Activated naive CD4-positive, alpha-beta T cell treated with anti-CD3 and anti-CD28 coated beads, Interleukin-2, amount 10 ng/mL, durations not matched to agents 7 days and 5 days (primary cell): ENCODE measurements at regions not wholly inside any gene's neighbourhood (a gene's known extent, or its start where the extent isn't known, plus 50 kb on each side); places are given as distances from the start of the nearest gene placed in this dataset.

ENCODE experiments used
- CTCF ChIA-PET: fragments of 350-600 bp; sonication (Branson Sonifier 250); formaldehyde crosslinking; loops from one replicate; lab custom pipeline; 2021; ENCODE audit warnings: antibody characterized with exemption; lab: Charles Lee
- DNase-seq: peaks from one replicate; pipeline ENCODE4 v3.0.0-alpha.2; 2020
- H3K27ac Mint-ChIP-seq: one replicate; pipeline ENCODE4 v1.8.0; 2021; ENCODE audit warnings: mild to moderate bottlenecking, moderate library complexity, mixed read lengths
- H3K27me3 Mint-ChIP-seq: one replicate; pipeline ENCODE4 v1.8.0; 2021; ENCODE audit warnings: mild to moderate bottlenecking, mixed read lengths
- H3K36me3 Mint-ChIP-seq: one replicate; pipeline ENCODE4 v1.8.0; 2021; ENCODE audit warnings: mixed read lengths
- H3K4me1 Mint-ChIP-seq: one replicate; pipeline ENCODE4 v1.8.0; 2021; ENCODE audit warnings: mixed read lengths
- H3K4me3 Mint-ChIP-seq: one replicate; pipeline ENCODE4 v1.8.0; 2021; ENCODE audit warnings: mild to moderate bottlenecking, moderate library complexity, mixed read lengths
- H3K9me3 Mint-ChIP-seq: one replicate; pipeline ENCODE4 v1.8.0; 2021; ENCODE audit warnings: mixed read lengths

GRCh38 chr13:82827724-82828123 lies 1054.5 kb downstream of the SLITRK1 start:
- Mint-ChIP-seq H3K4me3 (no peak overlapping the region), H3K4me1 (no peaks in the 10 kb centered on the region), H3K9me3 (peaks cover 8% of the 10 kb centered on the region), H3K36me3 (no peaks in the 10 kb centered on the region), H3K27ac (no peak overlapping the region), H3K27me3 (no peaks in the 10 kb centered on the region)
- CTCF ChIA-PET, result no interaction called here
- DNase-seq, result no peak

GRCh38 chr13:82822935-82823334 lies 1059.3 kb downstream of the SLITRK1 start:
- DNase-seq, result no peak
- CTCF ChIA-PET, result no interaction called here
- Mint-ChIP-seq H3K9me3 (peaks cover 11% of the 10 kb centered on the region), H3K4me1 (no peaks in the 10 kb centered on the region), H3K27ac (no peak overlapping the region), H3K27me3 (no peaks in the 10 kb centered on the region), H3K36me3 (no peaks in the 10 kb centered on the region), H3K4me3 (no peak overlapping the region)

DNA sequence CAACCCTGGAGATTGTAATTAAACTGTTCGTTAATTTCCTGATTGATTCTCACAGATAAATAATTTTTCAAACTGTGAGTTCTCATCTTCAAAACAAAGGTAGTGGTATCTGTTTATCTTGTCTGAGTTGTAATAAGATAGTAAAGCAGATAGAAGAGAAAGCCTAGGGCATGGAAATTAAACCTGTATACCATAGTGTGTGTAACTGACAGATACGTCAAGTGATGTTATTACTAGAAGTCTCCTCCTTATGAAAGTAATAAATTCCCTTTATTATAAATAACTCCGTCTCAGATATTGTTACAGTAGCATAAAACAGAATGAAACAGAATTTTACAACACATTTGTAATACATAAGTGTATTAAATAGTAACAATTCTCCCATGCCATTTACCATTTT lies 1065.1 kb downstream of the SLITRK1 start:
- no peaks in the 10 kb centered on the region for H3K27me3 Mint-ChIP-seq
- no peak overlapping the region for H3K4me3 Mint-ChIP-seq
- no peak for DNase-seq
- H3K36me3 Mint-ChIP-seq, result no peaks in the 10 kb centered on the region
- H3K27ac Mint-ChIP-seq, result no peak overlapping the region
- peaks cover 3% of the 10 kb centered on the region for H3K9me3 Mint-ChIP-seq
- CTCF ChIA-PET, result no interaction called here
- no peaks in the 10 kb centered on the region for H3K4me1 Mint-ChIP-seq

DNA sequence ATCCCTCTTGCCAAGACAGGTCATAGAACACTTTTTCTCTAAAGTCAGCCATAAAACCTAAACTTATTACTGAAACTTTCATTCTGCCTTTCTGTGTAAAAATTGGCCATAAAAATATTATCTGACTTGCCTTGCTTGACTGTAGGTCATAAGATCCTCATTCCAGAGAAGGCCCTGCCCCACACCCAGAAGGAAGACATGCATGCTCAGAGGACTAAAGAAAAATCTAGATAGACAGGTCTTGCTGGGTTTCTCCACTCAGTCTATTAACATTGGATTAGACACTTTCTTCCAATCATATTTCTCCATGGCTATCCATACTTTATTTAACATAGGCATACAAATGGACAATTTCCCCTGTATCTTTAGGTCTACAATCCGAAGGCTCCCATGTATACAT lies 1066.5 kb downstream of the SLITRK1 start:
- H3K4me3 Mint-ChIP-seq, result no peak overlapping the region
- no peak overlapping the region for H3K27ac Mint-ChIP-seq
- no peaks in the 10 kb centered on the region for H3K36me3 Mint-ChIP-seq
- no peak for DNase-seq
- no peaks in the 10 kb centered on the region for H3K27me3 Mint-ChIP-seq
- H3K9me3 Mint-ChIP-seq, result peaks cover 3% of the 10 kb centered on the region
- CTCF ChIA-PET, result no interaction called here
- no peaks in the 10 kb centered on the region for H3K4me1 Mint-ChIP-seq

DNA sequence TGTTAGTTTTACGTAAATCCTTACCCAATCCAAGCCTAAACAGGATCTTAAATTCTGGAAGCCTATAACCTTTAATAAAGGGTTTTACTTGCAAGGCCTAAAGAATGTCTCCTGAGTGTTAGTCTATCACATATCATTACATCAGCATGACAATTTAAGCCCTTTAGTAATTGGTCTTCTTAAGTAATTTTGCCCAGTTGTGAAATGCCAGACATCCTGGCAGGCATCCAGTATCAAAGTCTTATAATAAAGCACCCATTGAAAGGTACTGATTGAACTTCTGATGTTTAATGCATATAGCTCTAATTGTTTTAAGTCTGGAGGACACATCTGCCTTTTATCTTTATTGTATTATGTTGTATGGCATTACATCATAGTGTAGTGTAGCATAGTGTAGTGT lies 1078.9 kb downstream of the SLITRK1 start:
- no peak overlapping the region for H3K4me3 Mint-ChIP-seq
- CTCF ChIA-PET, result no interaction called here
- H3K4me1 Mint-ChIP-seq, result no peaks in the 10 kb centered on the region
- H3K27me3 Mint-ChIP-seq, result no peaks in the 10 kb centered on the region
- H3K9me3 Mint-ChIP-seq, result peaks cover 14% of the 10 kb centered on the region
- H3K36me3 Mint-ChIP-seq, result no peaks in the 10 kb centered on the region
- no peak for DNase-seq
- H3K27ac Mint-ChIP-seq, result no peak overlapping the region

DNA sequence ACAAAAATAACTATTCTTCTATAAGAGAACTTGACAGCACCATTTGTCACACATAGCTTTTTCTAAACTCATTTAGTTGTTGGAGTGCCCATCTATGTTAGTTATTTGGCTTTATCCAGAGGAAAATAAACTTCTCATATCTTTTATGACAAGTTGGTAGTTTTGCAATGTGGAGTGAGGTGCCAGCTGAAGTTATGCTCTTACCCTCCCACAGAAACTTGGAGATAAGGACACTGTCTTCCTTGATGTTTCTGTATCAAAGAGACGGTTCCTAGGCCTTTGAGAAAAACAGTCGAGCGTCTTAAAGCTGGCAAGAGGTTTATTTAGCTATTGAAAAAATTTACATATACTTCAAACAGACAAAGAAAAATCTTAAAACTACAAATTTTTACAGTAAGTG lies 1079.7 kb downstream of the SLITRK1 start:
- no peak for DNase-seq
- H3K4me1 Mint-ChIP-seq, result no peaks in the 10 kb centered on the region
- H3K27ac Mint-ChIP-seq, result no peak overlapping the region

GRCh38 chr13:82800391-82800790 lies 1081.9 kb downstream of the SLITRK1 start:
- CTCF ChIA-PET, result no interaction called here
- no peaks in the 10 kb centered on the region for H3K36me3 Mint-ChIP-seq
- no peaks in the 10 kb centered on the region for H3K27me3 Mint-ChIP-seq
- no peak overlapping the region for H3K4me3 Mint-ChIP-seq
- no peak for DNase-seq
- peaks cover 13% of the 10 kb centered on the region for H3K9me3 Mint-ChIP-seq
- no peak overlapping the region for H3K27ac Mint-ChIP-seq
- no peaks in the 10 kb centered on the region for H3K4me1 Mint-ChIP-seq

More for the DNA sequence above, 1079.7 kb downstream of the SLITRK1 start:
- peaks cover 14% of the 10 kb centered on the region for H3K9me3 Mint-ChIP-seq
- H3K27me3 Mint-ChIP-seq, result no peaks in the 10 kb centered on the region
- CTCF ChIA-PET, result no interaction called here
- no peak overlapping the region for H3K4me3 Mint-ChIP-seq
- H3K36me3 Mint-ChIP-seq, result no peaks in the 10 kb centered on the region

GRCh38 chr13:82797876-82798275 lies 1084.4 kb downstream of the SLITRK1 start:
- CTCF ChIA-PET, result no interaction called here
- Mint-ChIP-seq H3K27me3 (no peaks in the 10 kb centered on the region), H3K27ac (no peak overlapping the region), H3K4me3 (no peak overlapping the region), H3K4me1 (no peaks in the 10 kb centered on the region), H3K36me3 (no peaks in the 10 kb centered on the region), H3K9me3 (peaks cover 5% of the 10 kb centered on the region)
- DNase-seq, result no peak

DNA sequence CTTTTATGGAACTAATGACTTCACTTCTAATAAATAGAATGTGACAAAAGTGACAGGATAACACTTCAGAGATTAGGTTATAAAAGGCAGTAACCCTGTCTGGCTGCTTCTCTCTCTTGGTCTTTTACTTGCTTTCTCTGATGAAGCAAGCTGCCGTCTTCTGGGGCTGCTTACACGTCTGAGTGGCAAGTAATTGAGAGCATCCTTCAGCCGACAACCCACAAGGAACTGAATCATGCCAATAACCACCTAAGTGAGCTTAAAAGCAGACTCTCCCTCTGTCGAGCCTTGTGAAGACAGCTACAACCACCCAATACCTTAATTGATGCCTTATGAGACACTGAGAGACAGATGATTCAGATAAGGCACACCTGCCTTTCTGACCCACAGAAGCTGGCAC lies 1091.2 kb downstream of the SLITRK1 start:
- H3K4me1 Mint-ChIP-seq, result no peaks in the 10 kb centered on the region
- CTCF ChIA-PET, result no interaction called here
- H3K9me3 Mint-ChIP-seq, result no peaks in the 10 kb centered on the region
- H3K27me3 Mint-ChIP-seq, result no peaks in the 10 kb centered on the region
- H3K27ac Mint-ChIP-seq, result no peak overlapping the region
- no peaks in the 10 kb centered on the region for H3K36me3 Mint-ChIP-seq
- no peak for DNase-seq
- no peak overlapping the region for H3K4me3 Mint-ChIP-seq

- CTCF ChIA-PET, result no interaction called here
- no peaks in the 10 kb centered on the region for H3K4me1 Mint-ChIP-seq
- no peak for DNase-seq
- no peak overlapping the region for H3K4me3 Mint-ChIP-seq
- no peak overlapping the region for H3K27ac Mint-ChIP-seq
- no peaks in the 10 kb centered on the region for H3K36me3 Mint-ChIP-seq
- H3K27me3 Mint-ChIP-seq, result no peaks in the 10 kb centered on the region
- H3K9me3 Mint-ChIP-seq, result peaks cover 3% of the 10 kb centered on the region
These were observed 1109.5 kb downstream of the SLITRK1 start for GRCh38 chr13:82772816-82773215.

DNA sequence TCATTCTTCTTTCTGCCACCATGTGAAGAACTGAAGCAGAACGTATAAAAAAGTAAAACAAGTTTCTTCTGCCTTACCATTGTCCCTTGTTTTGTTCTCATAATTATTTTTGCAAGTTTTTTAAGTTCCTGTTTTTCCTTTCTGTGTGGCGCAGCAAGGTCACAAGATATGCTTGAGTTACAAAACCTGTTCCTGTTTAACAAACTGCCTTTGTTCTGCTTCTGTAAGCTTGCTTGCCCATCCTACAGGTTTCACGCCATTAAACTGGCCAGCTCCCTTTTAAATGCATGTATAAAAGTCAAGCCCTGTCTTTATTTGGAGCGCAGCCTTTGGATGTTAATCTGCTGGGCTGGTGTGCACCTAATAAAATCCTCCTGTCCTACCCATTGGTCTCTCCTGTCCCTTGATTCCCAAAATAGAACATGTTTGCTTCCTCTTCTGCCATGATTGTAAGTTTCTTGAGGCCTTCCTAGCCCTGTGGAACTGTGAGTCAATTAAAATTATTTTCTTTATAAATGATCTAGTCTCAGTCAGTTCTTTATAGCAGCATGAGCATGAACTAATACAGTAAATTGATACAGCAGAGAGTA lies 1115.4 kb downstream of the SLITRK1 start:
- H3K36me3 Mint-ChIP-seq, result no peaks in the 10 kb centered on the region
- no peak for DNase-seq
- CTCF ChIA-PET, result no interaction called here

GRCh38 chr13:82758044-82758443 lies 1124.2 kb downstream of the SLITRK1 start:
- Mint-ChIP-seq H3K4me1 (no peaks in the 10 kb centered on the region), H3K4me3 (no peak overlapping the region), H3K9me3 (no peaks in the 10 kb centered on the region), H3K27ac (no peak overlapping the region), H3K36me3 (no peaks in the 10 kb centered on the region), H3K27me3 (no peaks in the 10 kb centered on the region)
- DNase-seq, result no peak
- CTCF ChIA-PET, result no interaction called here

More for the DNA sequence above, 1115.4 kb downstream of the SLITRK1 start:
- H3K27ac Mint-ChIP-seq, result no peak overlapping the region
- H3K4me1 Mint-ChIP-seq, result no peaks in the 10 kb centered on the region
- H3K4me3 Mint-ChIP-seq, result no peak overlapping the region
- H3K27me3 Mint-ChIP-seq, result no peaks in the 10 kb centered on the region
- no peaks in the 10 kb centered on the region for H3K9me3 Mint-ChIP-seq

GRCh38 chr13:82751206-82751605 lies 1131.1 kb downstream of the SLITRK1 start:
- Mint-ChIP-seq H3K27me3 (no peaks in the 10 kb centered on the region), H3K27ac (no peak overlapping the region), H3K4me1 (no peaks in the 10 kb centered on the region), H3K4me3 (no peak overlapping the region), H3K36me3 (no peaks in the 10 kb centered on the region), H3K9me3 (no peaks in the 10 kb centered on the region)
- no peak for DNase-seq
- CTCF ChIA-PET, result no interaction called here

DNA sequence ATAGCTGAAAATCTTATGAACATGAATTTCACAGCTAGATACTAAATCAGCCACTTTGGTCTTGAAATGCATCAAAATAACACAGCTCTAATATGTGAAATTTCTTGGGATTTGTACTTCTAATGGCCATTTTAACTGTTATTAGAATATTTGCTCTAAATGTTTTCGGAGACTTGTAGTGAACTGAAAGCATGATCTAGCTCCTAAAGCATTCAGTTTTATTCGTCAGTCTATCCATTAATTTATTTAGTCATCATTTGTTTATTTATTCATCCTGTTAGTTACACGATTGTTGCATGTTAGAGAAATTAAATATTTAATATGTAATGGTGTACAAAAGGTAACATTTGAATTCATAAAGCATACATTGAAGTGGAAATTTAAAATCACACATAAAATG lies 1132.7 kb downstream of the SLITRK1 start:
- no peaks in the 10 kb centered on the region for H3K4me1 Mint-ChIP-seq
- no peaks in the 10 kb centered on the region for H3K27me3 Mint-ChIP-seq
- no peak for DNase-seq
- CTCF ChIA-PET, result no interaction called here
- no peaks in the 10 kb centered on the region for H3K36me3 Mint-ChIP-seq
- no peaks in the 10 kb centered on the region for H3K9me3 Mint-ChIP-seq
- H3K27ac Mint-ChIP-seq, result no peak overlapping the region
- no peak overlapping the region for H3K4me3 Mint-ChIP-seq

DNA sequence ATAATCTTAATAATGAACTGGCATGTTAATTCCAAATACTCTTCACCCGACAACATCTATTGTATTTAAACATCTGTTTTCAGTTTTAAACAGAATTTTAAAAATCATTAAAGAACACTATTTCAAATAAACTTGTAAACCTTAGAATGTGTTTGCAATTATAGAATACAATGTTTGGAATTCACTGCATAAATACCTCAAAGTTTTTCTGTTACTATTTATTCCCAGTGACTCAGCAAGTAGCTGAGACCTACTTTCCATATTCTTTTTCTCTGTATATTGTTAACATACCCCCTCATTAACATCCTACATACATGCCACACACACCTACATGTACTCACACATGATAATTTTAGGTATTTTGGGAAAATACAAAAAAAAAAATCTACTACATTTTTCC lies 1134.3 kb downstream of the SLITRK1 start:
- no peaks in the 10 kb centered on the region for H3K27me3 Mint-ChIP-seq
- no peak for DNase-seq
- H3K4me3 Mint-ChIP-seq, result no peak overlapping the region
- H3K9me3 Mint-ChIP-seq, result no peaks in the 10 kb centered on the region
- H3K4me1 Mint-ChIP-seq, result no peaks in the 10 kb centered on the region
- no peaks in the 10 kb centered on the region for H3K36me3 Mint-ChIP-seq
- no peak overlapping the region for H3K27ac Mint-ChIP-seq
- CTCF ChIA-PET, result no interaction called here

DNA sequence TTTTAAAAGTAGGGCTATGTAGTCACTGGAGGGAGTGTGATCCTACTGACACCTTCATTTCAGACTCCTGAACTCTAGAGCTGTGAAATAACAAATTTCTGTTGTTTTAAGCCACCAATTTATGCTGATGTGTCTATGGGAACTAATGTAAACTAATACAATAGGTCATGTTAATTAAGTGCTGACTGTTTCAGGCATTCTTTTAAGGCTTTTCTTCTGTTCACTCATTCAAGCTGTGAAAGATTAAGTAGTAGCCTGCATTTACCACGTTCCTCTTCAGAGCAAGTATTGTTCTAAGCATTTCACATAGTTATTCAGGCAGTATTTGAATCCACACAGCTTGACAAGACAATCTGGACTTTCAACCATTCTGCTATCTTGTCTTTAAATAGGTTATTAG lies 1135.0 kb downstream of the SLITRK1 start:
- Mint-ChIP-seq H3K9me3 (no peaks in the 10 kb centered on the region), H3K27ac (no peak overlapping the region), H3K4me3 (no peak overlapping the region), H3K27me3 (no peaks in the 10 kb centered on the region), H3K36me3 (no peaks in the 10 kb centered on the region), H3K4me1 (no peaks in the 10 kb centered on the region)
- DNase-seq, result no peak
- CTCF ChIA-PET, result no interaction called here
